ENCODE measurements at regions not wholly inside any gene's neighbourhood (a gene's known extent, or its start where the extent isn't known, plus 50 kb on each side); places are given as distances from the start of the nearest gene placed in this dataset.

- DNase-seq (ENCODE audit: insufficient read length): no peak
- no peak for TF ChIP-seq TAF1 (IDR thresholded peaks at IDR 0.05; ENCODE audit: borderline replicate concordance, low read depth, low read length)
- no peak for TF ChIP-seq POLR2AphosphoS5 (IDR thresholded peaks at IDR 0.05; ENCODE audit: low read depth, low read length)
- TF ChIP-seq POLR2A (IDR thresholded peaks at IDR 0.05; ENCODE audit: low read depth, low read length): no peak
- FAIRE-seq: no peak
Measured at GRCh38 chr7:25858200-25858524, 293.8 kb upstream of the NFE2L3 start.

GRCh38 chr7:25858525-25859411 lies 293.2 kb upstream of the NFE2L3 start:
- DNase-seq (ENCODE audit: insufficient read length) (no peak), FAIRE-seq (no peak)
- TF ChIP-seq POLR2AphosphoS5 (IDR thresholded peaks at IDR 0.05; ENCODE audit: low read depth, low read length) (no peak), POLR2A (IDR thresholded peaks at IDR 0.05; ENCODE audit: low read depth, low read length) (no peak), TAF1 (IDR thresholded peaks at IDR 0.05; ENCODE audit: borderline replicate concordance, low read depth, low read length) (no peak)

- TF ChIP-seq TAF1 (IDR thresholded peaks at IDR 0.05; ENCODE audit: borderline replicate concordance, low read depth, low read length) (no peak), POLR2AphosphoS5 (IDR thresholded peaks at IDR 0.05; ENCODE audit: low read depth, low read length) (no peak), POLR2A (IDR thresholded peaks at IDR 0.05; ENCODE audit: low read depth, low read length) (no peak)
- FAIRE-seq (no peak), DNase-seq (ENCODE audit: insufficient read length) (no peak)
Measured at GRCh38 chr7:25859412-25860274, 292.4 kb upstream of the NFE2L3 start.

- FAIRE-seq (no peak), DNase-seq (ENCODE audit: insufficient read length) (no peak)
- TF ChIP-seq POLR2A (IDR thresholded peaks at IDR 0.05; ENCODE audit: low read depth, low read length) (no peak), TAF1 (IDR thresholded peaks at IDR 0.05; ENCODE audit: borderline replicate concordance, low read depth, low read length) (no peak), POLR2AphosphoS5 (IDR thresholded peaks at IDR 0.05; ENCODE audit: low read depth, low read length) (no peak)
Measured at GRCh38 chr7:25860275-25861163, 291.5 kb upstream of the NFE2L3 start.

- DNase-seq (ENCODE audit: insufficient read length): no peak
- no peak for FAIRE-seq
- TF ChIP-seq POLR2A (IDR thresholded peaks at IDR 0.05; ENCODE audit: low read depth, low read length) (no peak), POLR2AphosphoS5 (IDR thresholded peaks at IDR 0.05; ENCODE audit: low read depth, low read length) (no peak), TAF1 (IDR thresholded peaks at IDR 0.05; ENCODE audit: borderline replicate concordance, low read depth, low read length) (no peak)
Measured at GRCh38 chr7:25861164-25861496, 290.9 kb upstream of the NFE2L3 start.

GRCh38 chr7:25861601-25862260 lies 290.3 kb upstream of the NFE2L3 start:
- DNase-seq (ENCODE audit: insufficient read length) (no peak), FAIRE-seq (peak; percentile 9)
- TF ChIP-seq POLR2AphosphoS5 (IDR thresholded peaks at IDR 0.05; ENCODE audit: low read depth, low read length): no peak
- no peak for TF ChIP-seq TAF1 (IDR thresholded peaks at IDR 0.05; ENCODE audit: borderline replicate concordance, low read depth, low read length)
- no peak for TF ChIP-seq POLR2A (IDR thresholded peaks at IDR 0.05; ENCODE audit: low read depth, low read length)

- peak; percentile 77 for DNase-seq (ENCODE audit: insufficient read length)
- no peak for TF ChIP-seq POLR2AphosphoS5 (IDR thresholded peaks at IDR 0.05; ENCODE audit: low read depth, low read length)
- TF ChIP-seq TAF1 (IDR thresholded peaks at IDR 0.05; ENCODE audit: borderline replicate concordance, low read depth, low read length): no peak
- no peak for TF ChIP-seq POLR2A (IDR thresholded peaks at IDR 0.05; ENCODE audit: low read depth, low read length)
- peak; percentile 98 for FAIRE-seq
Measured at GRCh38 chr7:25862261-25863004, 289.6 kb upstream of the NFE2L3 start.

GRCh38 chr7:25863005-25863728 lies 288.8 kb upstream of the NFE2L3 start:
- FAIRE-seq: peak; percentile 33
- no peak for DNase-seq (ENCODE audit: insufficient read length)
- TF ChIP-seq POLR2A (IDR thresholded peaks at IDR 0.05; ENCODE audit: low read depth, low read length) (no peak), TAF1 (IDR thresholded peaks at IDR 0.05; ENCODE audit: borderline replicate concordance, low read depth, low read length) (no peak), POLR2AphosphoS5 (IDR thresholded peaks at IDR 0.05; ENCODE audit: low read depth, low read length) (no peak)

- no peak for FAIRE-seq
- TF ChIP-seq TAF1 (IDR thresholded peaks at IDR 0.05; ENCODE audit: borderline replicate concordance, low read depth, low read length) (no peak), POLR2AphosphoS5 (IDR thresholded peaks at IDR 0.05; ENCODE audit: low read depth, low read length) (no peak), POLR2A (IDR thresholded peaks at IDR 0.05; ENCODE audit: low read depth, low read length) (no peak)
- no peak for DNase-seq (ENCODE audit: insufficient read length)
Measured at GRCh38 chr7:25863729-25864110, 288.3 kb upstream of the NFE2L3 start.
